Heart left ventricle (tissue), 16 donors: ENCODE measurements at regions not wholly inside any gene's neighbourhood (a gene's known extent, or its start where the extent isn't known, plus 50 kb on each side); places are given as distances from the start of the nearest gene placed in this dataset.

Source experiments
- ATAC-seq, 4 donors: fragments of 200-7000 bp; cut with Tn5 transposase; one replicate each; pipeline ENCODE4 v1.9.1; 2020 to 2022; ENCODE audit warnings: moderate library complexity in 4 of 4, mild to moderate bottlenecking in 3 of 4, moderate number of reproducible peaks in 1 of 4
- DNase-seq, 5 donors: peaks; one replicate each; pipeline ENCODE4 v3.0.0-alpha.2; 2020
- H3K27ac ChIP-seq, 12 donors: fragments of 200-600 bp; sonication (generic) in 4 of 12; one replicate each; pipeline versions ENCODE4 v1.5.0 to v1.8.0; 2016 to 2022; ENCODE audit warnings: mild to moderate bottlenecking in 2 of 12
- H3K27me3 ChIP-seq, 9 donors: fragments of 200-600 bp; sonication (generic) in 2 of 9; one replicate each; pipeline versions ENCODE4 v1.5.1 to v1.8.0; 2016 to 2022; ENCODE audit warnings: mild to moderate bottlenecking in 3 of 9
- H3K36me3 ChIP-seq, 9 donors: fragments of 200-600 bp; sonication (generic) in 2 of 9; one replicate each; pipeline versions ENCODE4 v1.5.0 to v1.8.0; 2018 to 2022; ENCODE audit warnings: mild to moderate bottlenecking in 2 of 9
- H3K4me1 ChIP-seq, 12 donors: fragments of 200-600 bp; sonication (generic) in 4 of 12; one replicate each; pipeline versions ENCODE4 v1.5.0 to v1.8.0; 2016 to 2022; ENCODE audit warnings: mild to moderate bottlenecking in 3 of 12
- H3K4me3 ChIP-seq, 12 donors: fragments of 200-600 bp; sonication (generic) in 4 of 12; one replicate each; pipeline versions ENCODE4 v1.5.0 to v1.8.0; 2017 to 2022; ENCODE audit warnings: mild to moderate bottlenecking in 9 of 12, moderate library complexity in 4 of 12
- H3K9me3 ChIP-seq, 12 donors: fragments of 200-600 bp; sonication (generic) in 4 of 12; one replicate each; pipeline versions ENCODE4 v1.5.0 to v1.8.0; 2016 to 2022; ENCODE audit warnings: mild to moderate bottlenecking in 1 of 12
- CTCF ChIP-seq, 12 donors: fragments of 200-600 bp; sonication (generic) in 4 of 12; IDR thresholded peaks; one replicate each; pipeline versions ENCODE4 v1.5.0 to v1.8.0; 2018 to 2022; ENCODE audit warnings: antibody characterized with exemption in 12 of 12, mild to moderate bottlenecking in 5 of 12
- POLR2A ChIP-seq, 2 donors: fragments of 450-650 bp; IDR thresholded peaks; one replicate each; pipeline ENCODE4 v1.6.1; 2017; ENCODE audit warnings: antibody characterized with exemption in 2 of 2, mild to moderate bottlenecking in 2 of 2, moderate library complexity in 2 of 2
- WGBS, 4 donors: extraction: QIAGEN DNeasy Blood & Tissue Kit in 2 of 4; methylation state at CpG; one replicate each; pipeline versions ENCODE4 v1.1.5 to v1.1.7; 2013 to 2018; 5-methylcytosine and 5-hydroxymethylcytosine counted together
- intact Hi-C, 10 donors: fragments of 100-400 bp; cut with DNase I; formaldehyde crosslinking; loops; one replicate each; pipeline versions ENCODE4 v1.11.1 to v1.14.2; 2022
- donor health status: ischemic (EF 13 %, LVEDD 7.1; RV severe dilation, severe dysfunction).
- donor health status: healthy with polysubstance abuse.
- donor health status: DM: no; HTN: yes; CAD: no.
- donor health status: DM: no; HTN: no; CAD: no.
- donor health status: ischemic (EF 25% LVEDD 6.9; RV normal size, moderate dysfunction).
- donor health status: ischemic (EF 25% LVEDD 5.7; RV mildly dilated, moderate dysfunction).
- donor health status: healthy.
- donor health status: DM: yes; HTN: yes; CAD: no.
- donor health status: ischemic (EF 35%, LVEDD 5.7; RV mildly dilated, moderate dysfunction).
- donor health status: nonischemic (EF 11% LVEDD 7.7; RV severe dilation, severe dysfunction).
- donor health status: DM: yes; HTN: yes; CAD: no.
- donor health status: PGD.
- donor health status: ischemic (EF 29% LVEDD 5.4; RV normal size, mild dysfunction).
- donor health status: nonischemic (EF 23%, LVEDD 6.1; RV moderate dilation, normal function).

GRCh38 chr2:53286345-53286744 lies 481.3 kb upstream of the CHAC2 start:
- 87 to 94% (median 89%) methylated on average over 2 of the region's 2 CpGs for WGBS, 4 donors
- Histone ChIP-seq H3K4me3 (no peak overlapping the region), H3K27ac (no peak overlapping the region), H3K36me3 (no peaks in the 10 kb centered on the region), H3K4me1 (no peaks in the 10 kb centered on the region), H3K27me3 (no peaks in the 10 kb centered on the region), H3K9me3 (no peaks in the 10 kb centered on the region)
- DNase-seq, result no peak
- intact Hi-C loops, result no loop called here
- no peak for ATAC-seq
- TF ChIP-seq POLR2A (IDR thresholded peaks at IDR 0.05) (no peak), CTCF (IDR thresholded peaks at IDR 0.05) (no peak)

GRCh38 chr2:53275743-53276142 lies 491.9 kb upstream of the CHAC2 start:
- TF ChIP-seq POLR2A (IDR thresholded peaks at IDR 0.05), result no peak
- no peak for TF ChIP-seq CTCF (IDR thresholded peaks at IDR 0.05)

GRCh38 chr2:53268626-53269025 lies 499.0 kb upstream of the CHAC2 start:
- Histone ChIP-seq H3K4me3 (no peak overlapping the region), H3K9me3 (peaks cover 0 to 3% (median 0%) of the 10 kb centered on the region in 12 donors), H3K36me3 (no peaks in the 10 kb centered on the region), H3K4me1 (no peaks in the 10 kb centered on the region), H3K27ac (no peak overlapping the region), H3K27me3 (no peaks in the 10 kb centered on the region)
- ATAC-seq (no peak), DNase-seq (no peak)
- intact Hi-C loops, result no loop called here
- no peak for TF ChIP-seq CTCF (IDR thresholded peaks at IDR 0.05)
- no peak for TF ChIP-seq POLR2A (IDR thresholded peaks at IDR 0.05)
- 66 to 99% (median 91%) methylated on average over 2 to 3 of the region's 3 CpGs for WGBS, 4 donors

More at GRCh38 chr2:53275743-53276142, 491.9 kb upstream of the CHAC2 start:
- H3K36me3 ChIP-seq, result no peaks in the 10 kb centered on the region
- no peak overlapping the region for H3K27ac ChIP-seq
- no peaks in the 10 kb centered on the region for H3K27me3 ChIP-seq
- H3K4me3 ChIP-seq, result no peak overlapping the region
- 71 to 92% (median 88%) methylated on average over 1 of the region's 1 CpG for WGBS, 4 donors
- H3K9me3 ChIP-seq, result peaks cover 0 to 3% (median 0%) of the 10 kb centered on the region in 12 donors
- intact Hi-C loops, result no loop called here
- no peak for ATAC-seq
- H3K4me1 ChIP-seq, result no peaks in the 10 kb centered on the region
- no peak for DNase-seq

GRCh38 chr2:53268086-53268485 lies 499.5 kb upstream of the CHAC2 start:
- no peak for ATAC-seq
- no peak for DNase-seq

More at GRCh38 chr2:53268086-53268485, 499.5 kb upstream of the CHAC2 start:
- Histone ChIP-seq H3K27ac (no peak overlapping the region), H3K27me3 (no peaks in the 10 kb centered on the region), H3K4me3 (no peak overlapping the region), H3K9me3 (peaks cover 0 to 3% (median 0%) of the 10 kb centered on the region in 12 donors), H3K4me1 (no peaks in the 10 kb centered on the region), H3K36me3 (no peaks in the 10 kb centered on the region)
- WGBS, 4 donors, result 72 to 84% (median 78%) methylated on average over 2 of the region's 2 CpGs
- TF ChIP-seq POLR2A (IDR thresholded peaks at IDR 0.05), result no peak
- TF ChIP-seq CTCF (IDR thresholded peaks at IDR 0.05), result peak in 3 of 12 donors; percentile 6 to 36 (median 20)
- intact Hi-C loops, result no loop called here
